ENCODE measurements at regions not wholly inside any gene's neighbourhood (a gene's known extent, or its start where the extent isn't known, plus 50 kb on each side); places are given as distances from the start of the nearest gene placed in this dataset.
A peak's percentile ranks its signal among the peaks of the same experiment; 100 is the strongest.

DNA sequence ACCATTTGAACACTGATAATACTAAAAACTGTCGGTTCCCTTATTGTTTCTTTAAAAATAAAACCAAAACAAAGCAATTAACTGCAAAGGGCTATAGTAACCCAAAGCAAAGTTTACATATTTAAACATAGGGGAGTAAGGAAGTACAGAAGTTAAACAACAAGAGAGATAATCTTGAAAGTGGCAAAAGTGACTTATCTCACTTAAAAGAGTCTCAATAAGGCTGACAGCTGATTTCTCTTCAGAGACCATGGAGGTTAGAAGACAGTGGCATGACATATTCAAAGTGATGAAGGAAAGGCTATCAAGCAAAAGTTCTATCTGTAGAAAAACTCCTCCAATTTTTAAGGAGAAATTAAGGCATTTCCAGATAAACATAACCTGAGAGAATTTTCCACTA lies 233.5 kb upstream of the HDAC9 start:
- Histone ChIP-seq H3K4me2 (ENCODE audit: low read length) (no peak overlapping the region), H3K9ac (ENCODE audit: low read length) (no peak overlapping the region), H3K9me2 (ENCODE audit: insufficient read depth) (no peaks in the 10 kb centered on the region), H4K20me1 (ENCODE audit: insufficient read depth) (no peaks in the 10 kb centered on the region), H3K79me2 (ENCODE audit: insufficient read depth, low read length) (no peaks in the 10 kb centered on the region), H3K36me3 (ENCODE audit: control insufficient read depth in 1 of 2, insufficient read depth in 2 of 2, low read length in 2 of 2) (no peaks in the 10 kb centered on the region), H3K4me3 (replicated peaks in 1 of 2; ENCODE audit: low read depth in 1 of 2, low read length in 2 of 2) (no peak overlapping the region), H2AFZ (ENCODE audit: low read depth, low read length, poor library complexity, severe bottlenecking) (no peak overlapping the region), H3K4me1 (ENCODE audit: control insufficient read depth in 1 of 2, insufficient read depth in 2 of 2, low read length in 2 of 2) (no peaks in the 10 kb centered on the region), H3K27ac (ENCODE audit: low read depth, low read length) (no peak overlapping the region), H3K9me3 (ENCODE audit: control insufficient read depth in 1 of 2, insufficient read depth in 1 of 2, low read depth in 1 of 2, low read length in 2 of 2) (peaks cover 0 to 4% of the 10 kb centered on the region in 2 experiments; a peak in 1 of 4 replicates), H3K27me3 (ENCODE audit: insufficient read depth, low read length) (no peaks in the 10 kb centered on the region)
- ATAC-seq (no peak), DNase-seq (ENCODE audit: low read depth, low spot score) (peak; percentile 13)
- RAD21 ChIA-PET (ENCODE audit: low non-redundant PET in 1 of 2, low total read pairs in 2 of 2, uncharacterized antibody in 2 of 2, unreplicated experiment in 2 of 2): no interaction called here
- BruUV-seq (replicated peaks): no TSS peak
- TF ChIP-seq CEBPB (IDR thresholded peaks at IDR 0.05; ENCODE audit: low read depth): 0 out of 2 replicates have a peak, but pooled peaks have one; percentile 12
- TF ChIP-seq EZH2 (IDR thresholded peaks at IDR 0.05): no peak
- TF ChIP-seq CBX3 (IDR thresholded peaks at IDR 0.05; ENCODE audit: low read depth): peak; percentile 91
- intact Hi-C loops (cut with micrococcal nuclease): no loop called here
- POLR2A ChIA-PET: no interaction called here
- CTCF ChIA-PET: no interaction called here

- DNase-seq (ENCODE audit: low read depth, low spot score) (no peak), ATAC-seq (no peak)
- TF ChIP-seq EZH2 (IDR thresholded peaks at IDR 0.05) (no peak), YY1 (IDR thresholded peaks at IDR 0.05; ENCODE audit: extremely low read depth, insufficient replicate concordance, low read depth, low read length) (no peak), ELF1 (IDR thresholded peaks at IDR 0.05; ENCODE audit: borderline replicate concordance, low read depth) (no peak), ATF3 (IDR thresholded peaks at IDR 0.05) (no peak), RAD21 (IDR thresholded peaks at IDR 0.05; ENCODE audit: low read depth) (no peak), TCF7L2 (IDR thresholded peaks at IDR 0.05; ENCODE audit: borderline replicate concordance, extremely low read depth, insufficient read depth, insufficient read length) (no peak), SP1 (IDR thresholded peaks at IDR 0.05; ENCODE audit: low read depth) (no peak), EGR1 (IDR thresholded peaks at IDR 0.05; ENCODE audit: low read depth) (no peak), SRF (IDR thresholded peaks at IDR 0.05; ENCODE audit: low read depth) (no peak), POLR2AphosphoS5 (IDR thresholded peaks at IDR 0.05; ENCODE audit: low read depth, low read length) (no peak), ZBTB33 (IDR thresholded peaks at IDR 0.05; ENCODE audit: extremely low read depth, insufficient replicate concordance, low read length) (no peak), CEBPB (IDR thresholded peaks at IDR 0.05; ENCODE audit: low read depth) (no peak), CBX3 (IDR thresholded peaks at IDR 0.05; ENCODE audit: low read depth) (no peak), EZH2phosphoT487 (IDR thresholded peaks at IDR 0.05; ENCODE audit: borderline replicate concordance) (no peak)
- TF ChIP-seq, protein P1, sequence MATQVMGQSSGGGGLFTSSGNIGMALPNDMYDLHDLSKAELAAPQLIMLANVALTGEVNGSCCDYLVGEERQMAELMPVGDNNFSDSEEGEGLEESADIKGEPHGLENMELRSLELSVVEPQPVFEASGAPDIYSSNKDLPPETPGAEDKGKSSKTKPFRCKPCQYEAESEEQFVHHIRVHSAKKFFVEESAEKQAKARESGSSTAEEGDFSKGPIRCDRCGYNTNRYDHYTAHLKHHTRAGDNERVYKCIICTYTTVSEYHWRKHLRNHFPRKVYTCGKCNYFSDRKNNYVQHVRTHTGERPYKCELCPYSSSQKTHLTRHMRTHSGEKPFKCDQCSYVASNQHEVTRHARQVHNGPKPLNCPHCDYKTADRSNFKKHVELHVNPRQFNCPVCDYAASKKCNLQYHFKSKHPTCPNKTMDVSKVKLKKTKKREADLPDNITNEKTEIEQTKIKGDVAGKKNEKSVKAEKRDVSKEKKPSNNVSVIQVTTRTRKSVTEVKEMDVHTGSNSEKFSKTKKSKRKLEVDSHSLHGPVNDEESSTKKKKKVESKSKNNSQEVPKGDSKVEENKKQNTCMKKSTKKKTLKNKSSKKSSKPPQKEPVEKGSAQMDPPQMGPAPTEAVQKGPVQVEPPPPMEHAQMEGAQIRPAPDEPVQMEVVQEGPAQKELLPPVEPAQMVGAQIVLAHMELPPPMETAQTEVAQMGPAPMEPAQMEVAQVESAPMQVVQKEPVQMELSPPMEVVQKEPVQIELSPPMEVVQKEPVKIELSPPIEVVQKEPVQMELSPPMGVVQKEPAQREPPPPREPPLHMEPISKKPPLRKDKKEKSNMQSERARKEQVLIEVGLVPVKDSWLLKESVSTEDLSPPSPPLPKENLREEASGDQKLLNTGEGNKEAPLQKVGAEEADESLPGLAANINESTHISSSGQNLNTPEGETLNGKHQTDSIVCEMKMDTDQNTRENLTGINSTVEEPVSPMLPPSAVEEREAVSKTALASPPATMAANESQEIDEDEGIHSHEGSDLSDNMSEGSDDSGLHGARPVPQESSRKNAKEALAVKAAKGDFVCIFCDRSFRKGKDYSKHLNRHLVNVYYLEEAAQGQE (IDR thresholded peaks at IDR 0.05; ENCODE audit: low read depth): no peak
- Histone ChIP-seq H3K4me3 (replicated peaks in 1 of 2; ENCODE audit: low read depth in 1 of 2, low read length in 2 of 2) (no peak overlapping the region), H3K9ac (ENCODE audit: low read length) (no peak overlapping the region), H3K36me3 (ENCODE audit: control insufficient read depth in 1 of 2, insufficient read depth in 2 of 2, low read length in 2 of 2) (no peaks in the 10 kb centered on the region), H3K9me3 (ENCODE audit: control insufficient read depth in 1 of 2, insufficient read depth in 1 of 2, low read depth in 1 of 2, low read length in 2 of 2) (peaks cover 0 to 3% of the 10 kb centered on the region in 2 experiments; a peak in 1 of 4 replicates), H3K79me2 (ENCODE audit: insufficient read depth, low read length) (no peaks in the 10 kb centered on the region), H3K4me1 (ENCODE audit: control insufficient read depth in 1 of 2, insufficient read depth in 2 of 2, low read length in 2 of 2) (no peaks in the 10 kb centered on the region), H2AFZ (ENCODE audit: low read depth, low read length, poor library complexity, severe bottlenecking) (no peak overlapping the region), H3K27ac (ENCODE audit: low read depth, low read length) (no peak overlapping the region), H4K20me1 (ENCODE audit: insufficient read depth) (no peaks in the 10 kb centered on the region), H3K9me2 (ENCODE audit: insufficient read depth) (no peaks in the 10 kb centered on the region), H3K4me2 (ENCODE audit: low read length) (no peak overlapping the region), H3K27me3 (ENCODE audit: insufficient read depth, low read length) (no peaks in the 10 kb centered on the region)
- intact Hi-C loops (cut with micrococcal nuclease): no loop called here
- no TSS peak for BruUV-seq (replicated peaks)
- POLR2A ChIA-PET: no interaction called here
- CTCF ChIA-PET: no interaction called here
- RAD21 ChIA-PET (ENCODE audit: low non-redundant PET in 1 of 2, low total read pairs in 2 of 2, uncharacterized antibody in 2 of 2, unreplicated experiment in 2 of 2): no interaction called here
Measured at GRCh38 chr7:18265611-18266281, 229.8 kb upstream of the HDAC9 start.
